Panc1 (cell line): ENCODE measurements at regions not wholly inside any gene's neighbourhood (a gene's known extent, or its start where the extent isn't known, plus 50 kb on each side); places are given as distances from the start of the nearest gene placed in this dataset.

Experiments
- CTCF ChIP-seq: fragments of 450-650 bp; IDR thresholded peaks from 2 replicates; pipeline ENCODE4 v1.5.1; 2017; ENCODE audit warnings: mild to moderate bottlenecking
- POLR2AphosphoS5 ChIP-seq: IDR thresholded peaks from 2 replicates; pipeline ENCODE4 v1.6.1; 2012; ENCODE audit warnings: mild to moderate bottlenecking, low read depth, low read length, moderate library complexity

- TF ChIP-seq CTCF, result no peak
- TF ChIP-seq POLR2AphosphoS5, result no peak
Observed at GRCh38 chr18:65628390-65628789, 122.4 kb upstream of the CDH7 start.
